WERI-Rb-1 (cell line): ENCODE measurements at regions not wholly inside any gene's neighbourhood (a gene's known extent, or its start where the extent isn't known, plus 50 kb on each side); places are given as distances from the start of the nearest gene placed in this dataset.
"Not testable (repeated sequence)": the region's sequence is repeated elsewhere in the genome, so short reads cannot be mapped to it uniquely, and the experiment has no call there.

Experiments
- DNase-seq: peaks from one replicate; pipeline ENCODE4 v3.0.0-alpha.2; 2020
- H3K27ac ChIP-seq: fragments of 250-450 bp; sonication (Bioruptor Pico); 2 replicates; pipeline ENCODE4 v1.5.1; 2020; ENCODE audit warnings: mild to moderate bottlenecking, moderate library complexity
- H3K27me3 ChIP-seq: fragments of 250-450 bp; sonication (Bioruptor Pico); 2 replicates; pipeline ENCODE4 v1.5.1; 2021; ENCODE audit warnings: mild to moderate bottlenecking, low read depth, moderate library complexity; ENCODE audit not compliant: insufficient read depth, severe bottlenecking
- H3K36me3 ChIP-seq: fragments of 250-450 bp; sonication (Bioruptor Pico); 2 replicates; pipeline ENCODE4 v1.5.1; 2020; ENCODE audit warnings: mild to moderate bottlenecking, moderate library complexity
- H3K4me3 ChIP-seq: 2 replicates; pipeline ENCODE4 v1.5.1; 2011; ENCODE audit warnings: low read depth, mild to moderate bottlenecking, control low read depth, low read length
- H3K9me3 ChIP-seq: fragments of 250-450 bp; sonication (Bioruptor Pico); 2 replicates; pipeline ENCODE4 v1.5.1; 2021; ENCODE audit warnings: mild to moderate bottlenecking, moderate library complexity; ENCODE audit not compliant: severe bottlenecking
- CTCF ChIP-seq: IDR thresholded peaks from 2 replicates; pipeline ENCODE4 v1.5.1; 2011; ENCODE audit warnings: low read depth, mild to moderate bottlenecking, control low read depth, inconsistent platforms, low read length

GRCh38 chr6:14235653-14236356, 118.2 kb downstream of the CD83 start:
- H3K9me3 ChIP-seq, result peaks cover 5% of the 10 kb centered on the region
- peak; percentile 81 for DNase-seq
- no peak overlapping the region for H3K4me3 ChIP-seq
- no peaks in the 10 kb centered on the region for H3K36me3 ChIP-seq
- no peak overlapping the region for H3K27ac ChIP-seq
- no peaks in the 10 kb centered on the region for H3K27me3 ChIP-seq
- TF ChIP-seq CTCF, result no peak

- Histone ChIP-seq H3K36me3 (no peaks in the 10 kb centered on the region), H3K27ac (no peak overlapping the region), H3K27me3 (no peaks in the 10 kb centered on the region), H3K4me3 (no peak overlapping the region), H3K9me3 (peaks cover 5% of the 10 kb centered on the region)
- TF ChIP-seq CTCF, result no peak
- no peak for DNase-seq
Observed at GRCh38 chr6:14239097-14239496, 121.5 kb downstream of the CD83 start.

GRCh38 chr6:14240411-14241166, 123.0 kb downstream of the CD83 start:
- H3K36me3 ChIP-seq, result no peaks in the 10 kb centered on the region
- no peak for TF ChIP-seq CTCF
- H3K9me3 ChIP-seq, result peaks cover 5% of the 10 kb centered on the region
- H3K4me3 ChIP-seq, result no peak overlapping the region
- H3K27me3 ChIP-seq, result no peaks in the 10 kb centered on the region
- no peak overlapping the region for H3K27ac ChIP-seq
- no peak for DNase-seq

GRCh38 chr6:14241255-14242070, 123.9 kb downstream of the CD83 start:
- no peak overlapping the region for H3K27ac ChIP-seq
- DNase-seq, result no peak
- no peaks in the 10 kb centered on the region for H3K27me3 ChIP-seq
- peaks cover 5% of the 10 kb centered on the region for H3K9me3 ChIP-seq
- no peak for TF ChIP-seq CTCF
- H3K4me3 ChIP-seq, result no peak overlapping the region
- H3K36me3 ChIP-seq, result no peaks in the 10 kb centered on the region

GRCh38 chr6:14242912-14243311, 125.3 kb downstream of the CD83 start:
- H3K36me3 ChIP-seq, H3K27ac ChIP-seq, DNase-seq, H3K9me3 ChIP-seq, H3K4me3 ChIP-seq, H3K27me3 ChIP-seq: not testable (repeated sequence)

- H3K27ac ChIP-seq, result no peak overlapping the region
- no peak for TF ChIP-seq CTCF
- no peaks in the 10 kb centered on the region for H3K36me3 ChIP-seq
- no peaks in the 10 kb centered on the region for H3K27me3 ChIP-seq
- peaks cover 3% of the 10 kb centered on the region for H3K9me3 ChIP-seq
- no peak overlapping the region for H3K4me3 ChIP-seq
- DNase-seq, result no peak
Observed at GRCh38 chr6:14243597-14243996, 126.0 kb downstream of the CD83 start.
